DMS153 treated with DMSO at 0.1 percent for 48 hours (cell line): ENCODE measurements at regions not wholly inside any gene's neighbourhood (a gene's known extent, or its start where the extent isn't known, plus 50 kb on each side); places are given as distances from the start of the nearest gene placed in this dataset.

Experiments used
- DNase-seq: peaks from one replicate; lab custom pipeline; 2025; ENCODE audit not compliant: unreplicated experiment; lab: John Stamatoyannopoulos, UW

GRCh38 chr9:96183751-96184150 is 118.2 kb downstream of the HSD17B3 start:
- DNase-seq, result no peak

- no peak for DNase-seq
Observed at GRCh38 chr9:96178153-96178552, 123.8 kb downstream of the HSD17B3 start.

- no peak for DNase-seq
Observed at GRCh38 chr9:96177719-96178028, 124.3 kb downstream of the HSD17B3 start.

DNA sequence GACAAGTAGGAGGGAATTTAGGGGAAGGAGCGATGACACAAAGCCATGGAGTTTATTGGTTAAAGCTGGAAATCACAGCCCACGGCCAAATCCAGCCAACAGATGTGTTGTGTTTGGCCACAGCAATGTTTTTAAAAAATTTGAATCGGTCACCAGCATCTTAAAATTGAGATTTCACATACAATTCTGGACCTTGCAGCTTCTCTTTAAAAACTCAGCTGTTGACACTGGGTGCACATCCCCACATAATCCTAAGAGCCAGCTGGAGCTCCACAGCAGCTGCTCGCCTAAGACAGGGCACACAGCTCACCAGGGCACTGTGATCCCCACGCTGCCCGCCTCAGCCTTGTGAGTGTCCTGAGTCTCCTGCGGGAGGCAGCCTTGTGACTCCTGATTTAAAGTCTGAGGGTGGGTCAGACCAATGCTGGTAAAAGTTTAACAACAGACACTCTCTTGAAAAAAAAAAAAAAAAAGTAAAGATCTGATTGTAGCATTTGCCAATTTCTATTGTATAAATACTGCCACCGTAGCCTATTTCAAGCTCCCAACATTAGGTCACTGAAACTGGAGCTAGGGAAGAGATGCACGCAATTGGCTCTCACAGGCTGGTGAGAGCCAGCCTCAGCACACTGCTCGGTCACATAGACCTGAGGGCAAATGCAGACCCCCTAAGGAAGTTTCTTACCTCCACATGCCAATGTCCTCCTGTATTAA is 124.8 kb downstream of the HSD17B3 start:
- DNase-seq, result no peak

DNA sequence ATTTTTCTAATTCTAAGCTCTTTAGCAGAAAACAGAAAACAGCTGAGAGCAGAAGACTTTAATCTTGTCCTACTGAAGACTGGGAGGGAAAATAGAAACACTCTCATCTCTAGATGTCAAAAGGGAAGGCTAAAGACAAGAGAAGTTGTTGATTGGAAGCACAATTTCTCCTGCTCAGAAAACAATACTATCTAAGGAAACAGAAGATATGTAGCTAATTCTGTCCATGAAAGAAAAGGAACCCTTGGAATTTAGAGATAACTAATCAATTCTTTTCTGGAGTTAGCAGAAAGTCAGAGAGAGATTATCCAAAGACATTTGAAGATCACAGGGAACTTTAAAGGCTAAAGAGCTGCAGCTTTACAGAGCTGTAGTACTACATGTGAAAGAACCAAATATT is 126.2 kb downstream of the HSD17B3 start:
- no peak for DNase-seq

DNA sequence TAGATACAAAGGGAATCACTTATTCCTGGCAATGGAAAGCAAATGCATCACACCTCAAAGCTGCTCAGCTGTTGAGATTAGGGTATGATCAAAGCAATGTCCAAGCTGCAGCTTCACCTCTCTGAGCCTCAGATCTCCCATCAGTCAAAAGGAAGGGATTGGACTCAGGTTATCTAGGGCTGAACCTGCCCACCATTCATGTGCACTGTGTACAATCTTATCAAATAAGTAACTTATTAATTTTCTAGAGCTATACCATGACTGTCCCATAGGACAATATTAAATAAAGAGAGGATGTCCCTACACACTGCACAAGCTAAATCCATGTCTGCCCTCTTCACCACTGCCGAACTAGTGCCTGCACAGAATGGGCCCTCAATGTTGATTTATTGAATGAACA is 127.0 kb downstream of the HSD17B3 start:
- no peak for DNase-seq

- no peak for DNase-seq
Observed at GRCh38 chr9:96174371-96174770, 127.6 kb downstream of the HSD17B3 start.

DNA sequence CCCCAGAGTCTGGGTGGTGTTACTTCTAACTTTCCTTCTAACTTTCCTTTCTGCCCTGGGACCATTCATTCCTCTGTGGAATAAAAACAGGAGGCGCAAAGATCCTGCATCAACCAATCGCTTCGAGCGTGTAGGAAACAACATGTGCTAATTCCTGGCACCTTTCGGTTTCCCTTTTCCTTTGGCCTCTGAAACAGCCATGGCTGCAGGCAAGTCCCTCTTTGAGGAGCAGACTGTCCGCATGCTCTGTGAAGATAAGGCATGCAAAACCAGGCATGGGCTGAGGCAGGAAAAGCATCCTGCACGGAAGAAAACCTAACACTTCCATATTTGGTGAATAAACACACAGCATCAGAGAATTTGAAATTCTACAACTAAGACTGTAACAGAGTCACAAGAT is 128.3 kb downstream of the HSD17B3 start:
- DNase-seq, result no peak

DNA sequence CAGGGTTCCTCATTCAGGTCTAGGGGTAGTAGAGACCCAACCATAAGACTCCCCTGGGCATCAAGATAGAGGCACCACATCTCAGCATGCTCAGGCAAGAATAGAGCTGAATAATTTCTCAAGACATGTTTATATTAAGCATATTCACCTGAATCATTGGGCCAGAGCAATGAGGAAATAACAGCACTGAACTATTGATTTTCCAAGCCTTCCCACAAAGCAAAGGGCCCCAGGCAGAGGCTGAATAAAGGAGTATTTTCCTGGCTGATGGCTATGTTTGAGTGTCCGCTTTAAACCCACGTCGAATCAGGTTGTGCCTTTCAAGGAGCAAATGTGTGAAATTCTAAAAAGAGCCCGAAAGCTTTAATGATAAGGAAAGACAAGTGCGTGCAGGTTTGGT is 129.2 kb downstream of the HSD17B3 start:
- DNase-seq, result no peak

- no peak for DNase-seq
Observed at GRCh38 chr9:96171728-96172127, 130.2 kb downstream of the HSD17B3 start.

DNA sequence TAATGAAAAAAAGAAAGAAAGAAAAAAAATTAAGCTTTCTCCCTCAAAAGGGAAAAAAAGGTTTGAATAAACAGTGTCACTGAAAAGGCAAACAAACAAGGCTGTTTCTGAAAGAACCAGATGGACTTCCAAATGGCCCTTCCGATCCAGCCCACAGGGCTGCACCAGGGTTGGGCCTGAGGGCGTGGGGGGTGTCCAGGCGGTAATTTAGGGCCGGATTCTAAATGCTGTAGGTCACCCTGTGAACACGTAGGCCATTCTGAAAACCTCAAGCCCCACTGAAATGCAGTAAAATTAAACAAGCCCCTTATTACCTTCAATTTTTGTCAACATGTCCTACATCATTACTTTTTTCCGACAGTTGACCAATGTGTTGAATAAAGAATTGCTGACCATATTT is 132.1 kb downstream of the HSD17B3 start:
- no peak for DNase-seq

DNA sequence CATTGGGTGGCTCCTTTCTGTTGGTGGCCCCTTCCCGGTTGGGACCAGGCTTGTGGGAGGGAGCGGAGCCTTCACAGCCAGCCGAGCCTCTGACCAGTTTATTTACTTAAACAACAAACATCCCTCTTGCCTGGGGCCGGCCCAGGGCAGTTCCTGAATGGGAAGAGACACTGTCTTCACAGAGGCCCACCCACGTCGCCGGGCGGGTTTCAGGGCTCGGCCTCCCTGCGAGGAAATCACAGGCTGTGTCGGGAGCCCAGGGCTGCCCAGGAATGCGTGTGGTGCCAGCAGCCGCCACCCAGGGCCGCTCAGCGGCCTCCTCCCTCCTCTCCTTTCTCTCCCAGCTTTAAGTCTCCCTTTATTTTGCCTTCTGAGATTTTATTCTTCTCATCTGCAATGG is 132.5 kb downstream of the HSD17B3 start:
- DNase-seq, result no peak

GRCh38 chr9:96168882-96169281 is 133.1 kb downstream of the HSD17B3 start:
- DNase-seq, result no peak

DNA sequence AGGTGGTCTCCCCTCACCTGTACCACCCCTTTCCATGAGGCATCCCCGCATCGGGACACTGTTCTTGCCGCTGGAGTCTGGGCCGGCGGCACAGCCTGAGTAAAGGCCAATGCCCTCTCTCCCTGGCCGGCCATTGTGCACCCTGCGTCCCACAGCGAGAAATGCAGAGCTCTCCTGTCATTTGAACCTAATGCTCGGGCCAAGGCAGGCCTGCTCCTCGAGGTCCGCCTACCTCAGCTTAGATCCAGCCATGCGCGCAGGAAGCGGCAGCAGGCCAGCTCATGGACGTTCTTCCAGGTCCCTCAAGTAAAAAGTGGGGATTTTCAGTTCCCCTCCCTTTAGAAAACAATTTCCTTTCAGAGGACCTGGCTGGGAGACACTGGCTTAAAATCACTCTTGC is 135.0 kb downstream of the HSD17B3 start:
- DNase-seq, result no peak

DNA sequence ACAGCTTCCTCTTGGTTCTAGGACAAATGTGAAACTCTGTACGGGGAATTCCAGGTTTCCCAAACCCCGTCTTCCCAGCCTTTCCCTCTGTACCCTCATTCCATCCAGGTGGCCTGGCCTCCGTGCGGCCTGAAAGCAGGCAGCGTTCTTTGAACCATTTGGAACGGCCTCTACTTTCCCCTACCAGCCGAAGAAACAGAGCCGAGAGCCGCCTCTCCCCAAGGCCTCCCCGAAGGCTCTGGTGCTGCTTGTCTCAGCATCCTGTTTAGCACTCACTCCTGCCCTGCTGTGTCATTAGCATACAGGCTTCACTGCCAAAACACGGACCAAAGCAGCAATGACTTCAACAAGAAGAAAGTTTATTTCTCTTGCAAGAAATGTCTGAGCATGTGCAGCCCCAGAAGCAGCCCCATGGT is 137.7 kb downstream of the HSD17B3 start:
- no peak for DNase-seq

DNA sequence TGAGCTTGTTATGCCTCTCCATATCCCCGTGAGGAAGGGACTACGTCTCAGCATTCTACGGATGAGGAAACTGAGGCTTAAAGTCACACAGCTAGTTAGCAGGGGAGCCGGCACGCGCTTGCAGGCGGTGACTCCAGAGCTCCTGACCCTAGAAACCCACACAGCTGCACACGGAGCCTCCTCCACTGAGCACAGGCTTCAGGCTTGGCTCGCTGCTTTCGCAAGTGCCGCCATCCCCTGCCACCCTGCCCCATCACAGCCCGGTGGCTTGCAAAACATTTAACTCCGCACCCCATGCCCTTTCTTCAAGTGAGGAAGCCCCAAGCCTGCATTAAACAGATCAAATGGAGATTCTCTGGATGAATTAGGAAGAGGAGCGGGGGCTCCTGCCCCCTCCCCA is 138.3 kb downstream of the HSD17B3 start:
- no peak for DNase-seq

- DNase-seq, result no peak
Observed at GRCh38 chr9:96163161-96163560, 138.8 kb downstream of the HSD17B3 start.

GRCh38 chr9:96161819-96162218 is 140.2 kb downstream of the HSD17B3 start:
- no peak for DNase-seq

- no peak for DNase-seq
Observed at GRCh38 chr9:96160866-96161265, 141.1 kb downstream of the HSD17B3 start.

GRCh38 chr9:96160168-96160567 is 141.8 kb downstream of the HSD17B3 start:
- DNase-seq, result no peak

DNA sequence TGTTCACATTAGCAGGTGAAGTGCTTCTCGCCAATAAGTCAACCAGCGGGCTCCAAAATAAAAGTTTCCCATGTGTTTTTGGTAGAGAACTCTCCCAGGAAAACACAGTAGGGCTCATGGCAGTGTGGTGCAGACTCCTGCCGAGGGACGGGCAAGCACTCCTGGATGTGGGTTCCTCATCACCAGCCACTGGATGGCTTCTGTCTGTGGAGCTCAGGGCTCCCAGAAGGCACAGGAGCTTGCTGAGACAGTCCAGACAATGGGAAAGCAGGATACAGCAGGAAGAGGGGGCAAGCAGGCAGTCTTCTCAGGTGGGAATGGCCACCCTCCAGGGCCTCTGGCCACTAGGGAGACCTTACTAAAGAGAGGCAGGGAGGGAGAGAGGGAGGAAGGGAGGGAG is 142.4 kb downstream of the HSD17B3 start:
- DNase-seq, result no peak

GRCh38 chr9:96158909-96159575 is 142.9 kb downstream of the HSD17B3 start:
- DNase-seq, result no peak

GRCh38 chr9:96158147-96158546 is 143.8 kb downstream of the HSD17B3 start:
- DNase-seq, result no peak
